GM12878 (cell line): ENCODE measurements at regions not wholly inside any gene's neighbourhood (a gene's known extent, or its start where the extent isn't known, plus 50 kb on each side); places are given as distances from the start of the nearest gene placed in this dataset.

Experiments used
- BCL11A ChIP-seq: IDR thresholded peaks from 2 replicates; pipeline ENCODE4 v1.6.1; 2011; ENCODE audit warnings: low read depth, low read length
- CBFB ChIP-seq: IDR thresholded peaks from 2 replicates; pipeline ENCODE4 v1.6.1; 2016; ENCODE audit warnings: antibody characterized with exemption, low read depth
- CHD4 ChIP-seq: fragments of 200-600 bp; sonication (generic); IDR thresholded peaks from 2 replicates; pipeline ENCODE4 v1.6.1; 2016; ENCODE audit warnings: mild to moderate bottlenecking
- CREM ChIP-seq: IDR thresholded peaks from 2 replicates; pipeline ENCODE4 v1.6.1; 2014; ENCODE audit warnings: antibody characterized with exemption, low read depth
- DPF2 ChIP-seq: fragments of 450-650 bp; IDR thresholded peaks from 2 replicates; pipeline ENCODE4 v1.6.1; 2017; ENCODE audit warnings: mild to moderate bottlenecking
- E4F1 ChIP-seq: fragments of 450-650 bp; IDR thresholded peaks from 2 replicates; pipeline ENCODE4 v1.6.1; 2018; ENCODE audit warnings: borderline replicate concordance, mild to moderate bottlenecking; ENCODE audit not compliant: partially characterized antibody
- EGR1 ChIP-seq, 2 experiments: IDR thresholded peaks; 1 replicate in 1 of 2; 2 replicates in 1 of 2; pipeline ENCODE4 v1.6.1; 2011 to 2012; ENCODE audit warnings: low read depth in 2 of 2, low read length in 2 of 2, borderline replicate concordance in 1 of 2, mild to moderate bottlenecking in 1 of 2, moderate library complexity in 1 of 2
- ETV6 ChIP-seq, 2 experiments: fragments of 450-650 bp in 1 of 2; IDR thresholded peaks in 1 of 2; conservative IDR thresholded peaks in 1 of 2; 2 replicates each; pipeline ENCODE4 v1.6.1; 2014; ENCODE audit warnings: antibody characterized with exemption in 1 of 2, borderline replicate concordance in 1 of 2, low read depth in 1 of 2, mild to moderate bottlenecking in 1 of 2, moderate library complexity in 1 of 2
- EZH2 ChIP-seq: IDR thresholded peaks from 2 replicates; pipeline ENCODE4 v1.6.1; 2012; ENCODE audit warnings: low read depth, mild to moderate bottlenecking, control low read depth, inconsistent platforms, low read length, borderline replicate concordance; ENCODE audit not compliant: control insufficient read depth
- GATAD2B ChIP-seq: fragments of 450-650 bp; conservative IDR thresholded peaks from 2 replicates; pipeline ENCODE4 v1.6.1; 2017; ENCODE audit warnings: low read depth, mild to moderate bottlenecking, moderate library complexity
- IRF3 ChIP-seq: fragments of 450-650 bp; IDR thresholded peaks from 2 replicates; pipeline ENCODE4 v1.6.1; 2014; ENCODE audit warnings: mild to moderate bottlenecking
- MYC ChIP-seq: IDR thresholded peaks from 2 replicates; pipeline ENCODE4 v1.6.1; 2011; ENCODE audit warnings: mild to moderate bottlenecking, low read length, moderate library complexity, inconsistent platforms; ENCODE audit not compliant: insufficient read depth, insufficient replicate concordance, insufficient read length, severe bottlenecking
- NRF1 ChIP-seq: conservative IDR thresholded peaks from 2 replicates; pipeline ENCODE4 v1.6.1; 2011; ENCODE audit warnings: mild to moderate bottlenecking, low read depth, low read length, improper control_type of control experiment
- PML ChIP-seq: IDR thresholded peaks from 2 replicates; pipeline ENCODE4 v1.6.1; 2012; ENCODE audit warnings: low read length, inconsistent platforms
- RFX5 ChIP-seq: IDR thresholded peaks from 2 replicates; pipeline ENCODE4 v1.6.1; 2011; ENCODE audit warnings: low read depth, low read length, improper control_type of control experiment
- SP1 ChIP-seq: IDR thresholded peaks from one replicate; pipeline ENCODE4 v1.6.1; 2011; ENCODE audit warnings: low read depth, low read length
- SPI1 ChIP-seq: IDR thresholded peaks from 2 replicates; pipeline ENCODE4 v1.6.1; 2011; ENCODE audit warnings: low read depth, mild to moderate bottlenecking, low read length, moderate library complexity, borderline replicate concordance; ENCODE audit not compliant: insufficient read depth
- STAT3 ChIP-seq: IDR thresholded peaks from 2 replicates; pipeline ENCODE4 v1.6.1; 2011; ENCODE audit warnings: low read depth, low read length, improper control_type of control experiment
- TARDBP ChIP-seq: IDR thresholded peaks from 2 replicates; pipeline ENCODE4 v1.6.1; 2016; ENCODE audit warnings: borderline replicate concordance
- USF2 ChIP-seq: IDR thresholded peaks from 2 replicates; pipeline ENCODE4 v1.6.1; 2011; ENCODE audit warnings: low read depth, low read length, improper control_type of control experiment, borderline replicate concordance
- ZBTB40 ChIP-seq: fragments of 450-650 bp; IDR thresholded peaks from 2 replicates; pipeline ENCODE4 v1.6.1; 2016; ENCODE audit warnings: mild to moderate bottlenecking, moderate library complexity, borderline replicate concordance
- ZNF217 ChIP-seq: fragments of 450-650 bp; IDR thresholded peaks from 2 replicates; pipeline ENCODE4 v1.6.1; 2017; ENCODE audit warnings: antibody characterized with exemption, mild to moderate bottlenecking
- ZNF622 ChIP-seq: fragments of 450-650 bp; IDR thresholded peaks from 2 replicates; pipeline ENCODE4 v1.6.1; 2017; ENCODE audit warnings: mild to moderate bottlenecking, inconsistent platforms

GRCh38 chr4:146029939-146030710 is 91.5 kb upstream of the ZNF827 start (continued):
- TF ChIP-seq NRF1 (no peak), PML (no peak), IRF3 (no peak), EZH2 (no peak), SPI1 (peak; percentile 67), ZNF217 (no peak), STAT3 (no peak), TARDBP (no peak), CREM (no peak), ZNF622 (no peak), EGR1 (IDR thresholded peaks at IDR 0.05; ENCODE audit: borderline replicate concordance in 1 of 2, low read depth in 2 of 2, low read length in 2 of 2) (no peak), ETV6 (conservative IDR thresholded peaks at IDR 0.05 in 1 of 2, IDR thresholded peaks at IDR 0.05 in 1 of 2; ENCODE audit: borderline replicate concordance in 1 of 2, low read depth in 1 of 2) (peak in 1 of 2 experiments; percentile 80; a peak in 1 of 4 replicates), ZBTB40 (no peak), E4F1 (no peak), RFX5 (no peak), CHD4 (no peak), GATAD2B (0 out of 2 replicates have a peak, but pooled peaks have one; percentile 44), BCL11A (no peak), CBFB (no peak), USF2 (no peak), DPF2 (peak; percentile 41; the same call in 1 of the 2 replicates), MYC (no peak), SP1 (peak; percentile 41)
